Activated naive CD4-positive, alpha-beta T cell treated with Interleukin-2 at 50 U/mL for 16 hours (primary cell): ENCODE measurements at regions not wholly inside any gene's neighbourhood (a gene's known extent, or its start where the extent isn't known, plus 50 kb on each side); places are given as distances from the start of the nearest gene placed in this dataset.

Source experiments
- DNase-seq: peaks from one replicate; pipeline ENCODE4 v3.0.0-alpha.2; 2020

DNA sequence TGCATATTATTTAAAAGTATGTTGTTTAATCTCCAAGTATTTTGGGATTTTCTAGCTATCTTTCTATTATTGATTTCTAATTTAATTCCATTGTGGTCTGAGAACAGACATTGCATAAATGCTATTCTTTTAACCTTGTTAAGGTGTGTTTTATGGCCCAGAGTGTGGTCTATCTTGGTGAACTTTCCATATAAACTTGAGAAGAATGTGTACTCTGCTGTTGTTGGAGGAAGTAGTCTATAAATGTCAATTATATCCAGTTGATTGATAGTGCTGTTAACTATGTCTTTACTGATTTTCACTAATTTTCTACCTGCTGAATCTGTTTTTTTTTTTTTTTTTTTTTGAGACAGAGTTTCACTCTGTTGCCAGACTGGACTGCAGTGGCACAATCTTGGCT is 180.9 kb downstream of the ZNF621 start:
- DNase-seq: no peak

DNA sequence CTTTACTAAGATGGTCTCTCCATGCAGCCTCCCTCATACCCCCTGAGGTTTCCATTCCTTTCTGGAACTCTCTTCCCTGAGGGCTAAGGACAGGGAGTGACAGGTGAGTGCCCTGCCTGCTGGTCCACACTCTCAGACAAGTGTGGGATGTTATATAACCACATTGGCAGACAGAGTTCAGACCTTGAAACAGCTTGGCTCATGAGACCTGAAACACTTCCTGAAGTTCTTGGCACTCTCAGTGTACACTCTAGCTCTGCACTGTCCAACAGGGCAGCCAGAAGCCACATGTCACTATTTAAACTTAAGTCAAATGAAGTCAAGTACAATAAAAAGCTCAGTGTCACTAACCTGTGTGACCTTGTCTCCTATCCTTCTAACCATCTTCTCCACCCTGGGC is 188.5 kb downstream of the ZNF621 start:
- no peak for DNase-seq

DNA sequence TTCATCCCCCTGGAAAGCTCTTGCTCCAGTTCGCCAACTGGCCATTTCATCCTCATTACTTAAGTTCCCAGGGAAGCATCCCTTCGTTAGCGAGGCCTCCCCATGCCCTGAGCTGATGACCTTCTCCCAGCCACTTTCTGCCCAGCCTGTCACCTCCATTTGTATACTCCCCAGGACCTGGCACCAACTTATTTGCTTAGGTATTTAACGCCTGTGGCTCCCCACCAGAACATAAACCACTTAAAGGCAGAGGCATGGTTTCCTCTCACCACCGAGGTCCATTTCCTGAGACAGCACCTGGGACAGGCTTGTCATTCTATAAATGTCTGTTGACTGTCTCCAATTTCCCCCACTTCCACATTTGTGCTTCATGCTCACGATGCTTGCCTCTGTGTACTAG is 189.0 kb downstream of the ZNF621 start:
- DNase-seq: no peak

DNA sequence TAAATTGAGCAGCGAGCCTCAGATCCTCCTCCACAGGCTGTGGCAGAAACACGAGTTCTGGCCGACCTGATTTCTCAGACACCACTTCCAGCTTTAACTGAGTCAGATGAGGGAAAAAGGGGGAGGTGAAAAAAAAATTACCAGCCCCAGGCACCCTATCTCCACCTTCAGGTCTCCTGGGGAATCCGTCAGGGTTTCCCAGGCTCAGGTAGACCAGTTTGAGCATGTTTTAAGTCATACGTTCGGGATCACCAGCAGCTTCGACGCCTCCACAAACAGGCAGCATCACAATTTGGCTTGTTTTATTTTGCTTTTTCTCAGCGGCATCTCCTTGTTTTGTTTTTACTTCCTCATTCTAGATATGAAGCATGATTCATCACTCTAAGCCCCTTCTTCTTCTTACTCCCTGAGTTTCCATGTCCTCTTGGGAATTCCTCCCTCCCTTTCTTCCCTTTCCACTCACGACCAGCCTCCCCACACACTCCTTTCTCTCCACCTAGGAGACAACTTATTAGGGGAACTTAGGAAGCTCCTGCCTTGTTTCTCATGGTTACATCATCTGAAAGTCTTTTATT is 190.1 kb downstream of the ZNF621 start:
- DNase-seq: no peak

DNA sequence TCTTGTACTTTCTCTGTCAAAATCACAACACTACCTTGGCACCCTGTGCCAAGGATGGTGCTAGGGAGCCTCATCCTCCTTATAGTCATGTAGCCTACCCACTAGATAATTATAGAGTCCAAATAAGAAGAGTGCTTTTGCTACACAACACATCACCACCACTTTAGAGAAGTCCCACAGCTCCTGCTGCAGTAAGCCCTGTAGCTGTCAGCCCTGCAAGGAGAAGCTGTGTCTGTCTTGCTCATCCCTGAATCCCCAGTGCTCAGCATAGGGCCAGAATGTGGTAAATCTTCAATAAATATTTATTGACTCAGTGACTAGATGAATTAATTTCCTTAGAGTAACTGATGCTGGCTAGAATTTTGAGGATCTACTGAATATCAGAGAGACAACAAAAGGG is 190.8 kb downstream of the ZNF621 start:
- no peak for DNase-seq

DNA sequence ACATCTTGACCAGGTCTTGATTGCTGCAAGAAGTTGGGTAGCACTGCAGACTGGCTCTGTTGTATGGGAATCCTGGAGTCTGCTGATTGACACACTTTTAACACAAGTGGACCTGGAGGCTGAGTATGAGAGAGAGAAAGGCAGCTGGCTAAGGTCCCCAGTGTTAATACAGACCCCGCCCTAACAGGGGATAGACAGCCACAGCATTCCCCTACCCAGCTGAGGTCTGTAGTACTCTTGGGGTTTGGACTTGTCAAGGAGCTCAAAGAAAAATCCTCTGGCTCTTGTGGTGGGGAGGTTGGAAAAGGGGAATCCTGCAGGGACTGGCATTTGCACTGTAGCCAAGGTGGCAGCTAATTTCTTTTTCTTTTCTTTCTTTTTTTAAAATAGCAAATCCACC is 192.7 kb downstream of the ZNF621 start:
- no peak for DNase-seq

DNA sequence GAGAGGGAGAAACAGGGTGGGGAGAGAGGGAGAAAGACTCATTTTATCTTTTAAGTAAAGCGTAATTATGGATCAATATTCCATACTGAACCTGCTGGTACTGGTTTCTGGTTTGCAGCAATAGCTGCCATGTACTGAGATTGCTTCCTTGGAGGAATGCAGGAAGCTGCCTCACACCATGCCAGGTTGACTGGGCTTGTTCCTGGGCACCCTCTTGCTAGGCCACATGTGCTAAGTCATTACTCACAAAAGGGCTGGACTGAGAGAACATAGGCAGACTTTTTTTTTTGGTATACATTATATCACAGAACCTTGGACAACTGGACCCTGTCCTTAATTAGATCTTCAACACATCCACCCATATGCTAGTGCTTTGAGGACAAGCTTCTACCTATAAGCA is 193.4 kb downstream of the ZNF621 start:
- no peak for DNase-seq

DNA sequence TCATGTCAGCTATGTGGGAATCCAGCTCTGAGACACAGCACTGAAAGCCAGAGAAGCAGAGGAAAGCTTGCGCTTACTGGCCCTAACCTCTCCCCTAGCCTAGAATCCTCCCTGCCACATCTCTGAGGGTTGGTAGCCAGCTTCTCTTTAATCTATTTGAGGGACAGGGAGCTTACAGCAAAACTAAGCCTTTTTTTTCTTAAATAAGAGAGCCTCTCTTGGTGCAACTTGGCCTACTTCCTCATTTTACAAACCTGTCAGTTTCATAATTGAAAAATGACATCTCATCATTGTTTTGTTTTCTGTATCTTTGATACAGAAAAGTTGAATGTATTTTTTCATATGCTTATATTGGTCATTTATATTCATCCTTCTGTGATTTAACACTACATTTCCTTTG is 193.9 kb downstream of the ZNF621 start:
- DNase-seq: no peak

DNA sequence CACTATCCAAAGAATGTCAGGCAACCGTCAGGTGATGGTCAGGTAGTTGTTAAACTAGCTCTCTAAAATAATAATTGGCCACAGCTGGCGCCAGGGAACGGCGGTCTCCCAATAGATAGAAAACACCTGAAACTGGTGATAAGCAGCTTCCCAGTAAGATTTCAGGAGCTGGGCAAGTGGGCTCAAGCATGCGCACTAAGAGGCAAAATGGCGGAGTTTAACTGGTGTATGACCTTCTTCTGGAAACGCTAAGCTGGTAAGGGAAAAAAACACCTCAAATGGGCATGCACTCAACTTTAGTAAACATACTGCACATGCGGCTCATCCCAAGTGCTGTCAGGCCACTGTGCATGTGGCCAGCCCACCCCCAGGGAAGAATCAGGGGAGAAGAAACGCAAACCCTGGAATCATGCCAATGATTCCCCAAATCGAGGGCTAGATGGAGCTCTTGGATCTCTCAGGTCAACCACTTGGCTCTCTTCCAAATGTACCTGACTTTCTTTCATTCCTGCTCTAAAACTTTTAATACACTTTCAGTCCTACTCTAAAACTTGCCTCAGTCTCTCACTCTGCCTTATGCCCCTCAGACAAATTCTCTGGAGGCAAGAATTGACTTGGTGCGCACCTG is 195.0 kb downstream of the ZNF621 start:
- DNase-seq: no peak

DNA sequence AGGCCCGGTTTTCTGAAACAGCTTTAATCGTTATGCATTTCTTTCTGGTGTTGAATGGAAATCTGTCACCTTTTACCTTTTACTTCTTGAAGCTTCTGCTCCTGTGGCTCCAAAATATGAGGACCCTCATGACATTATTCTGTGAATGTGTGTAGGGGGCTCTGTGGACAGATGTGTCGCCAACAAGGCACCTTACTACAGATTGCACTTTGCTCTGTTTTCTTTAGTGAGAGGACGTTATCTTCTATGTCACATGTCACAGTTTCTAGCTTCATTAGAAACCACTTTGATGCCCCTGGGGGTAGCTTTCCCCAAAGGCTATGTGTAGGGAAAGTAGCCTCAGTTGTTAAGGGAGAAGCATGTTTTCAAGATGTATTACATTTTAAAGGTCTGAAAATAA is 195.6 kb downstream of the ZNF621 start:
- DNase-seq: no peak

DNA sequence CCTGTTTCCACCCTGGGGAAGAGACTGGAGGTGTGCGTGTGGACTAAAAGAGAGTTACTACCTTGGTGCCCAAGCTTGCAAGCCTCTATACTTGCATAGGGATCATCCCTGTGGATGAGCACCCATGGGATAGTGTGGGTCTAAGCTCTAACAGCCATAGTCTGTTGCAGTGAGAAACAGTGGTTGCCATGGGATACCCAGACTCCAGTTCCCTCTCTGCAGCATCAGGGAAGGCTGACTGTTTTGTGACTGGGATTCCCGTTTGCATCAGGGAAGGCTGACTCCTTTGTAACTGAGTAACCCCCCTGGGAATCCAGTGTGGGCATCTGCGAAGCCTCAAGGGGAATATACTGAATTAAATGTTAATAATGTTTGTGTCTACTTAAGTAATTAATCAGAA is 196.1 kb downstream of the ZNF621 start:
- DNase-seq: no peak

DNA sequence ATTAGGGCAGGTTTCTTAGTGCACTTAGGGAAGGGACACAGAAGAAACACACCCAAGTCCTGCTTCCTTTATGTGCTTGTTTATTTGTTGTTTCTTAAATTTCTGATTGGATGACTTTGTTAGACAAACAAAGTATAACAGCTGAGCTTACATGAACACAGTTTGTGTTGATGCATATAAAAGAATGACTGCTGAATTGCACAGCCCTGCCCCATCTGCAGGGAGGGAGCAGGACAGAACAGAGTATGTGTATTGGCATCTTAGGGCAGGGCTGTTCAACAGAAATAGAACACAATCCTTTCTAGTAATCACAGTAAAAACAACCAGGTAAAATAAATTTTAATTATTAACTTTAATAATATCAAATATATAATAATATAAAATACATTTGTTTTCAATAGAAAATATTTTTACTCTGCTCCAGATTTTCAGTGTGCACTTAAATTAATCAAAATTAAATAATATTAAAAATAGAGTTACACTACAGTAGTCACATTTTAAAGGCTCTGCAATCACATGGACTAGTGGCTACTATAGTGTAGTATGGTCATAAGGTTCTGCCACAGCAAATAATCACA is 198.4 kb downstream of the ZNF621 start:
- no peak for DNase-seq

DNA sequence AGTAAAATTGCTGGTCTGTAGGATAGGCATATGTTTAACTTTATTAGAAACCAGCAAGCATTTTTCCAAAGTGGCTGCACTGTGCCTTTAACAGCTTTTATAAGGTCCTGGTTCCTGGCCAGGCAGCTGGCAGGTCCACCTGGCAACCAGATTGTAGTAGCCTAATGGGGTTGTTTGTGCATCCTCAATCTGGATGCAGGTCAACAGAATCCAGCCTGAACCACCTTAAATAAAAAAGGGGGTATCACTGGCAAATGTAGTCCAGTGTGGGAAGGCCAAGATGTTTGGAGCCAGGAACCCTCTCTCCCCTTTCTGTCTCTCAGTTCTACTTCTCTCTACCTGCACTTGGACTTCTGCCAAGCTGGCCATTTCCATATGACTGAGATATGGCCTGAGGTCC is 200.3 kb downstream of the ZNF621 start:
- no peak for DNase-seq

DNA sequence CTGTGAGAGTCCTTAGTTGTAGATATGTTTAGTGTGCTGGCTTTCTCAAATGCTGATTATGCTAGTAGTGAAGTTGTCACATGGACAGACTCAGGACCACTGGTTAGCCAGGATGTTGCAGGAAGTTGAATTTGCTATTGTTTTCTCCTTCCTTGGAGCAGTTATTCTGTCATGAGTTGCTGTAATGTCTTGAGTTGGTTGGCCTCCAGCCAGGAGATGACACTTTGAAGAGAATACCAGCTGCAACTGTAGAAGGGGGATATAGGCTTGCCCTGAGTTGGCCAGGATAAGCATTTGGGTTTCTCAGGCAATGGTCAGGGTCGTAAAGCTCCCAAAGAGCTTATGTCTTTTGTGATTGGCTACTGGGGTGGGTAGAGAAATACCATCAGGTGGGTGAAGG is 206.7 kb downstream of the ZNF621 start:
- DNase-seq: no peak

DNA sequence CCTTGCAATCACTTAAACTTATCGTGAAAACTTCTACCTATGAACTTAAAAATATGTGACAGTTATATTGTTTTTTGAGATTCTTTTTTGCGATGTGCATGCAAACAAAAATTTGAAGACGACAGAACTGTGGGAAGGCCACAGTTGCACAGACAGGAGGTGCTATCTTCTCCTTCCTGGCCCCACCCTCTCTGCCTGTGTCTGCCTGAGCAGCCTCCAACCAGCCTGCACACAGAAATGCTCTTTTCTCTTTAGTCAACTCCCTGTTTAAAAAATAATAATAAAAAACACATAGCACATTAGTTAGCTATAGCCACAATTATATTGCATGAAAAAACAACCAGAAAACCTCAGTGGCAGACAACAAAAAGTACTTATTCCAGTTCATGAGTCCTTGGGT is 212.2 kb downstream of the ZNF621 start:
- no peak for DNase-seq

DNA sequence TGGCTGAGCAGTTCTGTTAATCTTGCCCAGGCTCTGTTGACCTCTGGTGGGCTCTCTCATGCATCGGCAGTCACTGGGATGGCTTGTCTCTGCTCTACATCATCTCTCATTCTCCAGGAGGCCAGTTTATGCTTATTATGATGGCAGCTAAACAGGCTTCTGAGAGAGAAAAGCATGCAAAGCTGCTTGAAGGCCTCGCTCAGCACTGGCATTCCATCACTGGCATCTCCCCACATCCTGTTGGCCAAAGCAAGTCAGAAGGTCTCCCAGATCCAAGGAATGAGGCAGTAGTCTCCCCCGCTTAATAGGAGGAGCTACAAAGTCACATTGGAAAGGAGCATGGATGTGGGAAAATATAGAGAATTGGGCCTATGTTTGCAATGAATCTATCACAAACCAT is 212.6 kb downstream of the ZNF621 start:
- DNase-seq: no peak

DNA sequence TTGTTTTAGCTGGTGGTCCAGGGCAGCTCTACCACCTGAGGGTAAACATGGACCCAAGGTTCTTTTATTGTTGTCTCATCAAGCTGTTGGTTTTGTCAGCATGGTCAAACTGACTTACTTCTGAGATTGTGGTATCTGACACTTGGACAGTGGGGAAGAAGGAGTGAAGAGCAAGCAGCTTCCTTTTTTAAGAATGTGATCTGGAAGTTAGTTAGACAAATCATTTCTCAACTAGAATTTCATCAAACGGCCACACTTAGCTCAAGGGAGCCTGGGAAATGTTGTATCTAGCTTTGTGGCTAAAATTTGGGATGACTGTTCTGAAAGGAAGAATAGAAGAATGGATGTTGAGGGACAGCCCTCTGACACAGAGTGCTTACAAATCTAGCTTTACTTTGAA is 215.2 kb downstream of the ZNF621 start:
- DNase-seq: no peak

DNA sequence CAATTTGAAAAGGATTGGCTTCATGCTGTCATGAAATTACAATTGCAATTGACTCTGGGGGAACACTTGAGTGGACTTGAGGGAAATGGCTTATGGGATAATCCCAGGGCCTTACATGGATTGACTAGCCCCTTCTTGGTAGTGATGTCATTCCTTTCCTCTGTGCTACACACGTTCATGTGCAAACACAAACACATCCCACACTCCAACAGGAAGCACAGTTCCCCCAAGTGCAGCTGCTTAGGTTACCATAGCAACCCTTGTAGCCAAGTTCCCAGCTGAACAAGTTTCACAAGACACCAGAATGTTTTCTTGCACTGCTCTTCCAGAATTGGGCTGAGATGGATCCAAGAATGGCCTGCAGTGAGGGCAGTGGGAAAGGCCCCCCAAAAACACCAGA is 217.0 kb downstream of the ZNF621 start:
- no peak for DNase-seq

DNA sequence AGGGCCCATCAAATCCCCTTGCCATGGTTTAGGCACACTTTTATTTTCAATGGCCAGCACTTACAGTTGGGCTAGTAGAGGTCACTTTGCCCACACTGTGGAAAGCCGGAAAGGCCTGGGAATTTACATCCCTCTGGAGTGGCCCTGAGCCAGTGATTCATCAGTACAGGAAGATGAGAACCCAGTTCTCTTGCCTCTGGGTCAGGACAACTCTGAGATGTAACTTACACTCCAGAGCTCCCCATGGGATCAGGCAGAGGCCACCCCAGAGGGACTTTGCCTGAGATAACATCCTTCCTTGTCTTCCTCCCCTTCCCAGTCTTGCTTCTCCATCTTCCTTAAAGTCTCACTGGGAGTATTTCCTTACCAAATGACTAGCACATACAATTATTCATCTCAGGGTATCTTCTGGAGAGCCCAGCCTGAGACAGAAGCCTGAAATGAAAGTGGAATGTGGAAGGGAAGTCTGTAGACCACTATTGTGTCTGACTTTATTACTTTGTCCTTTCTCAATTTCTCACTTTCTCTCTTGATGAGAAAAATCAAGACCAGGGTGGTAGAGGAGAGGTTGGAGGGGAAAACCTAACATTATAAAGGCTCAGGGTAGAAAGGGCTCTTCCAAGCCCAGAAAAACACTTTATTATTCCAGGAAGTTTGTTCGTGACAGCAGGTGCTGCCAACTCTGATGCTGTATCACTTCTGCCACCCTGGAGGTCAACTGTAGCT is 220.8 kb downstream of the ZNF621 start:
- no peak for DNase-seq

DNA sequence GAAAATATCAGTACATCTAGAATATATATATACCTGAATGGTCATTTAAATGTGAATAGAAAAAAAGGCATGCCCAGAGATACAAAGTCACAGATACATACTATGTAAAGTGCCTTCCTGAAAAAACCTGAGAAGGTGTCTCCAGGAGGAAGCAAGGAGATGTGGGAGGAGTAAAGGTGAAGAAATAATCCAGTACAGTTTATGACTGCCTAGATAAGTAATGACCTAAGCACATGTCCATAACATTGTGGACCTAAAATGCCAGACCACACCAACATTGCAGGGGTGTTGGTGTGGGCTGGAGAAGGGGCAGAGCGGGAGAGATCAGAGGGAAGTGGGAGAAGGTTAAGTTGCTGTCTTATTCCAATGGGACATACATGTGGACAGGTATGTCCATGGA is 226.9 kb downstream of the ZNF621 start:
- no peak for DNase-seq

DNA sequence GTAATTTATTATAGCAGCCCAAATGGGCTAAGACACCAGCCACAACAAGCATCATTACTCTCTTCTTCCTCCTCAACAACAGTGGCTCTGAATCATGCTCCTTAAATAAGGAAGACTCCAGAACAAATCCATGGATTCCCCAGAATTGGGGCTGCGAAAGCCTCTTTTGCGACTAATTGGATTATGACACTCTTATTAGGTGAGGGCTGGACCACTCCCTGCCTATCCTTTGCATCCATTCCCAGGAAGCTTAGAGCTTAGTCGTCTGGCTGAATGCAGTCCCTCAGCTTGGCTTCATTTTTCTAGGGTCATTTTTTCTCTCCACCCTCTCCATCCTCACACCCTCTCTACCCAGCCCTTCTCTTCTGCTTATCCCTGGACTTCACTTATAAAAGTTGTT is 227.7 kb downstream of the ZNF621 start:
- no peak for DNase-seq

DNA sequence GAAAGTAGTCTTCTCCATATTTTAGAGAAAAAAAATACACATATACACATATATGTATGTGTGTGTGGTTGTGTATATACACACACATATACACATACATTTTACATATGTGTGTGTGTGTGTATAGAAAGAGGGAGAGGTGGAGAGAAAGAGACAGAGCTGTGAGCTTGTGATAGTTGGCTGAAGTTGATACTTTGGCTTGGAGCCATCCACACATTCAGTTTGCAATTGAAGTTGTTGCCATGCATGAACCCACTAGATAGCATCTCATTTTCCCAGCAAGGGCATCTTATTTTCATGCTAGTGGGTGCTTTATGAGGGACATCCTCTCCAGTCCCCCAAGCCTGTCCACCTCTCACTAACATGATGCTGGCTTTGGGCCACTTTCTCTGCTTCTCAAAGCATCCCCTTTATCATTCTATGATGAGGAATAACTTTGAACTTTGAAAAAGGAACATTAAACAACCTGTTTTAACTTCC is 228.6 kb downstream of the ZNF621 start:
- no peak for DNase-seq

DNA sequence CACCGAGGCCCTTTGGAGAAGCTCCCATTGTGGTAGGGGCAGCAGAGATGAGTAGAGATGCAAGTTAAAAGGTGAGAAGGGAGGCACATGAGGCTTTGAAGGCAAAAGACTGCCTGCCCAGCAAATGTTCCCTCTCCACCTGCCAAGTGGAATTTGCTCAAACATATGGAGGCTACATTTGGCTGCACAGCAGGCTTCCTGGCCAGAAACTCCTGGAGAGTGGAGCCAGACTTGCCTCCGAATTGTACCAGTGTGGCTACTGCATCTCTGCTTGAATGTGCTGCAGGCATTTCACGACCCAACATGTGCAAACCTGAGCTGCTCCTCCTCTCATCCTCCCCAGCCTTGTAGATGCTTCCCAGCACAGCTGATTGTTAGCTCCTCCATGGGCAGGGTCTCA is 229.2 kb downstream of the ZNF621 start:
- DNase-seq: no peak

DNA sequence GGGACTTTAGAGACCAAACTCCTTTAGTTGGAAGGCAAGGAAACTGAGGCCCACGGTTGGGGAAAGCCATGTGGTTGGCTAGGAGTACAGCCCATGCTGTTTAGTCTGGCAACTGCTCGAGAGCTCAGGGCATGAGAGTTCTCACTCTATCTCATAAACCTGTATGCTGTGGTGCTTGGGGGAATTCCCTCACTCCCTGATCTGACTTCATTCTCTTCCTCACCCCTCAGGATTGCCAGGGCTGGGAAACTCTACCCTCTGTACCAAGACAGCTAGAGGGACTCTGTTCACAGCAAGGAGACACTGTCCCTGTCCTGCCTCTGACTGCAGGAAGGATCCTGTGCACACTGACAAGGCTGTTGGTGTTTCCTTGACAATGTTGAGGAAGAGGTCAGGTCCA is 230.2 kb downstream of the ZNF621 start:
- no peak for DNase-seq
